ENCODE measurements at regions not wholly inside any gene's neighbourhood (a gene's known extent, or its start where the extent isn't known, plus 50 kb on each side); places are given as distances from the start of the nearest gene placed in this dataset.
A peak's percentile ranks its signal among the peaks of the same experiment; 100 is the strongest.

DNA sequence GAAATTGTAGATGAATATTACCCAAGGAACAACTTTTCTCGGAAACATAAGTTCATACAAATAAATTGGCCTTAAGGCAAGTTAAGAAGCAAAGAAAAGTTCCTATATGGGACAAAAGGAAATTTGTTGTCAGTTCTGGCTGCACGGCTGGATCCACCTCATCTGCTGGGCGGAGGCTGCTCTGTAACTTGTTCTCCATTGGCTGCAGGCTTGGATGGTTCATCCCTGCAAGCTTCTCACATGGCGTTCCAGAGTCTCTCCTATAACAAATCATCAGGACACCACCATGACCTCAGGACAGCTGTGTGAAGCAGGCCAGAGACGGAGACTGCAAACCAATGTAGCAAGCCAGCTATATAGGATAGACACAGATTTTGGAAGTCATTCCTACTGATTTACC lies 81.4 kb upstream of the DAB2 start:
- no peak for DNase-seq (ENCODE audit: low spot score)

DNA sequence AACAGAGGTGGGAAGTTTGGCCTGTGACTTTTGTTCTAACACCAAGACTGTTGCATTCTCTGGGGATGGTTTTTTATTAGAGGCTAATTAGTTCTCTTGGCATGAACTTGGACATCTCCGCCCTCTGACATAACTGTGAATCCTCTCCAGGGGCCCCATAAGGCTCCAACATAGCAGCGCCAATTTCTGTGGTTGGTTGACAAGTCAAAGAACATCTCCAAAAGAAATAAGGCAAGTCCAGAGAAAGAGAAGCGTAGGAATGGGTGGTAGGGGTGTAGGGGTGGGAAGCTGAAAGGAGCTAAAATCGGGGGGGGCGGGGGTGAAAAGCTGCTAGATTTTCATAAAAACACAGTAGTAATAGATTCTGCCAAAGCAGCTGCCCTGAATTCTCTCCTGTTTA lies 81.0 kb upstream of the DAB2 start:
- DNase-seq (ENCODE audit: low spot score), result no peak

DNA sequence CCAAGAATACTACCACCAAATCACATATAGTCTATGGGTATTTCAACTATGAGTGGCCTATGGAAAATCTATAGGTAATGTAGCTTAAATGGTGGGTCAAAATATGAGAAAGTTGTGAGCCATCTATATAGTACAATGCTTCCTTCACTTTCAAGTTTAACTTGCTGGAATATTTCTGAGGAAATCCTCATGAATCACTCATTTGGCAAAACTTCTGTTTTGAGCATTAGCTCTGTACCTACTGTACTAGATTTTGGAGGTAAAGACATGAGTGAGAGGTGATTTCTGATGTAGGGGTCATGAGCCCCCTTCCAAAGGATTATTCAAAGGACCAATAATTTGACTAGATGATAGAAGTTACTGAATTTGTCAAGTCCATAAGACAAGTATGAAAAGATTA lies 80.6 kb upstream of the DAB2 start:
- no peak for DNase-seq (ENCODE audit: low spot score)

DNA sequence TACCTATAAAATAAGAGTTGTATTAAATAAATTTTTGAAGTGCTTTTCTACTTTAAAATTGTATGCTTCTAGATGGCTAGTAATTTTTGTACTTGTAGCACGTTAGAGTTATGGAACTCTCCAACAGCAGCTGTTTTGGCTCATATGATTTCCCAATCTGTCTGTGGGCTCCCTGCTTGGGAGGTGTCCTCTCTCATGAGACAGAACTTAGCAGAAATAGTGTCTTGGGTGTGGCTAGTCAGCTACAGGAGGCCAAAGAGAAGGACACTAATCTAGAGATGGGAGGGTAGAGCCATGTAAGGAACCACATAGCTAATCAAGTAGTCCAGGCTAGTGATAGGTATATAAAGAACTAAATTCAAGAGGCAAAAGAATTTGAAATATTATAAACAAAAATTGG lies 78.4 kb upstream of the DAB2 start:
- peak; percentile 53 for DNase-seq (ENCODE audit: low spot score)

DNA sequence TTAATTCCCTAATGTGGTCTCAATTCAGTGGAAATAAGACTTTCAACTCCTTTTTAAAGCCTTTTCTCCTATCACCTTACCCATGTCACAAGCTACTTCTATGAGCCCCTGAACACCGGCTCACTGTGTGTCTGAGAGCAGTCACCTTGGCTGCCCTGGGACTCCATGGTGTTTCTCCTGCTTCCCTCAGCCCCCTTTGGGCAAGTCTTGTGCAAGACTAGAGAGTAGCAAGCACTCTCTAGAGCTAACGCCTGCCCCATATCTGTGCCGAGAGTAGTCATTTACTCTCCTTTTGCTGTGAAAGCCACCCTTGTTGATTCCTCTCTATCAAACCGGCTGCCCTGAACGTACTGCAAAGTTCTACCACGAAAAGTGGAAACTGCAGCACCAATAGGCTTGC lies 77.9 kb upstream of the DAB2 start:
- DNase-seq (ENCODE audit: low spot score), result no peak

DNA sequence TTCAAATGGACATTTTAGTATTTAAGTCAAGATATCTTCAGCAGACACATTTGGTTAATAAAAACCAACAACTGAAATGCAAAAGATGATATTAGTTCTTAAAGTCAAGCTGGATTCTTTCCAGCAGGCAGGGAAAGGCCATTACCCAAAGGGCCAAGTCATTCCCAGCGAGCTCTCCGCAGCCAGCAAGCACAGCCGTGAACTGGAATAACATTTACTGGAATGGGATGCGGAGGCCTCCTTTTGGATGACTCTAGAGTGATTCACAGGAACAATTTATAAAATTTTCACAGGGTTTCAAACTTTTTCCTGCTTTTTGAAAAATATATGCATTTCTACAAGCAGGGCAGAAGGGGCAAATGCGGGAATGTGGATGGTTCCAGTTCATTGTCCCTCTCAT lies 76.6 kb upstream of the DAB2 start:
- peak; percentile 63 for DNase-seq (ENCODE audit: low spot score)

DNA sequence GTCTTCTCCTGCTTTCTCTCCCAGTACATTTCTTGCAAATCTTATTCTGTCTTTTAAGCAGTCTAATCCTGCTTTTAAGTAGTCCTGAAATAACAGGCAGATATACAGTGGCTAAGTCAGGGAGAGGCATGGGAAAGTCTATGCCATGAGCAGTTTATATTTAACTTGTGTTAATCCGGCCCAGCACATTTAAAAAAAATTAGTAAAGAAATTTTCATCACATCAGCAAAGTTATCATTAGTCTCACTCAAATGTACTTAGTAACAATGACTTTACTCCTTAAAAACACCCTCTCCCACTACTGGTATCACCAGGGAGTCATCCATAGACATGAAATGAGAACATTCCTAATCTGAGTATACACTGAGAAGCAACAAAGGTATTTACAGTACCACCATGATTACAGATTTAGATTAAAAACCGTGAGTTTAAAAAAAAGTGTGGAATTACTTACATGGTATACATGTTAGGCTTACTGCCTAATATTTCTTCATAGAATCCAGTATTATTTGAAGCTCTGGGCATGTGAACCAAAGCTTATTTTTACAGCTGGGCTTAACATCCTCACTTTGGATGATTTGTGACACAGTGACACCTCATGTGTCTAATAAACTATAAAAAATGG lies 75.9 kb upstream of the DAB2 start:
- no peak for DNase-seq (ENCODE audit: low spot score)

DNA sequence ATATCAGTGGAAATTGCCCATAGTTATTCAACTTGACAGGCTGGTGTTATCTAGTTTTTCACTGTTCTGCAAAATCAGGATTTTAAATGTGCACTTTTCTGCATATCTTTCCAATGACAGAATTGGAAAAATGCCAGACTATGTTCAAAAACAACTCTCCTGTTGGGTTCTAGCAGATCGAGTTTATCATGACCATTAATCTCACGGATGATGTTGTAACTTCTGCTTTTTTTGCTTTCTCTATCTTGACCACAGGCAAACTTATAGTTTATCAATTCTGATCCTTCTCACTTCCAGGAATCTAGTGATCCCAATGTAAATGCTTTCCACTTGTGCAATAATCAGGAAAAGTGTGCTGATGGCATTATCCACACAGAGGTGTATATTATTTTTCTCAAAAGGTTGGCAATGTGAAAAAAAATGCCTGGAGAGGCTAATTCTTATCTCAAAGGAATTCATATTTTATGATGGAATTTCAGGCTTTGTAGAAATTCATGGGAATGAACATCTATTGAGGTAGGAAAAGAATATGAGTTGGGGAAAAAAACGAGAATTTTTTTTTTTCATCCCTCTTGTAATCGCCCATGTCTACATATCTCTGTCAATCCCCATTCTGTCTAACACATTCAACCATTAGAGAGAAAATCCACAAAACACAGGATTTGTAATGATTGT lies 73.6 kb upstream of the DAB2 start:
- no peak for DNase-seq (ENCODE audit: low spot score)

DNA sequence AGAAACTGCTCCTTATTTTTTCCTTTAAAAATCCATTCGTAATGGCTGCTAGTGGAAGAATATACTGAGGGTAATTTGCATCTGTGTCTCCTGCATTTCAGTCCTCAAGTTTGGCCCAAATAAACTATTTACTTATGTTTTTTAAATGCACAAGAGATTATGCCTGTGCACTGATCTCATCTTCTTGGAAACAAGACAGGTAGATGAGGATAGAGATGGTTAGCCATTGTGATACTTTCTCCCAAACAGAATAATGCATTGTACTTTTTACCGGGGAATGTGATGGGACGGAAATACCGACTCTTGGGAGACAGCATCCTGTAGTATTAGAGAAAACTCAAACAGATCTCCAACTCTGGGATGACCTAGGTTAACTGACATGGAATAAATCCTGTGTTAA lies 72.5 kb upstream of the DAB2 start:
- no peak for DNase-seq (ENCODE audit: low spot score)

DNA sequence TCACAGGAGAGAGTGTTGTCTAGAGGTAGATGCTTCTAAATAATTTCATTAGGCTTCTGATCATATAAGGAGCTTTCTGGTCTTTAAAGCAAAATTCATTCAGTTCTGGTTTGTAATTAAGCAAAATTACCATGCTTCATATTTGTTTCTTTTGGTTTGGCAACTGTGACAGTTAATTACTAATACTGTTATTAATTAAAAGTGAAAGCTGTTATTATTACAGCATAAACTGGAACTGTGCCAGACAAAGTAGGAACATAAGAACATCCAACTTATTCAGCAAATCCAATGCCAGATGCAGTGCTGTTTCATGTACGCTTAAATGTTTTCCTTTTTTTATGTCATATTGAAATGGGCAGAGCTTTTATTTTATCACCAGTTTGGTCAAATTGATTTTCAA lies 70.4 kb upstream of the DAB2 start:
- no peak for DNase-seq (ENCODE audit: low spot score)

DNA sequence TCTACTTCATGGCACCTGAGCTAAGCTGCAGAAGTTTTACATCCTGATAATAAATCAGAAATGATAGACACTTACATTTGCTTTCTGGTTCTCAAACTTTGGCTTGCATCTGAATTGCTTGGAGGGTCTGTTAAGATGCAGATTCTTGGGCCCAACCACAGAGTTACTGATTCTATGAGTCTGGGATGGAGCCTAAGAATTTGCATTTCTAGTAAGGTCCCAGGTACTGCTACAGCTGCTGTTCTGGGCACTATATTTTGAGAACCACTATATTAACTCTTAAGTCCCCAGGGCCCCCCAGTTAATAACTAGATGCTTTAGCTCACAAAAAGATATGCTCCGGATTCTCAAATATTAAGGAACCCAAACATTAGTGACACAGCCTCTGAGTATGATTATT lies 69.8 kb upstream of the DAB2 start:
- DNase-seq (ENCODE audit: low spot score), result no peak

DNA sequence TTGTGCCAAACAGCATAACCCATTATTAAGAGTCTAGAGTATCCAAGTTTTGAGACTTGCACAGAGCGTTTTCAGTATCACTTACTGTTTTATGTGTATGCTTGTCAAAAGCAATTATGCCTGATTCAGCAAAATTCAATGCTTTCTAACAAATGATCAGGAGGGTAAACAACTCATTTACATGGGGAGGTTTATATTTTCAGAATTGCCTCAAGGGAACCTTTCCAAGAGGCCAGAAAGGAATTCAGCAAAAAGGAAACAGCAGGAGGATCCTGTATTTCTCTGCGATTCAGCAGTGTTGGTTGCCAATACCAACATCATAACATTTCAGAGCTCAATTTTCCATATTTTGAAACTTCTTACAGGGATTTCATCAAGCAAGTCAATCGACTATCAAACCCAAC lies 69.3 kb upstream of the DAB2 start:
- peak; percentile 53 for DNase-seq (ENCODE audit: low spot score)

DNA sequence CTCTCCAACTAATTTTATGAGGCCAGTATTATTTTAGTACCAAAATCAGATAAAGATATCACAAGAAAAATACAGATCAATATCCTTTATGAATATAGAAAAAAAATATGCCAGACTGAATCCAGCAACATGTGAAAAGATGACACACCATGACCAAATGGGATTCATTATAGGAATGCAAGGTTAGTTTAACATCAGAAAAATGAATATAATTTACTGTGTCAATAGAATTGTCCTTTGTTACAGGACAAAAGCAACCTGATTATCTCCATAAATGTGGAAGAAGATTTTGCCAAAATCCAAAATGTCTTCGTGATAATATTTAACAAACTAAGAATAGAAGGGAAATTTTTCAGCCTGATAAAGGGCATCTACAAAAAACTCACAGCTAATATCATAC lies 66.4 kb upstream of the DAB2 start:
- no peak for DNase-seq (ENCODE audit: low spot score)

DNA sequence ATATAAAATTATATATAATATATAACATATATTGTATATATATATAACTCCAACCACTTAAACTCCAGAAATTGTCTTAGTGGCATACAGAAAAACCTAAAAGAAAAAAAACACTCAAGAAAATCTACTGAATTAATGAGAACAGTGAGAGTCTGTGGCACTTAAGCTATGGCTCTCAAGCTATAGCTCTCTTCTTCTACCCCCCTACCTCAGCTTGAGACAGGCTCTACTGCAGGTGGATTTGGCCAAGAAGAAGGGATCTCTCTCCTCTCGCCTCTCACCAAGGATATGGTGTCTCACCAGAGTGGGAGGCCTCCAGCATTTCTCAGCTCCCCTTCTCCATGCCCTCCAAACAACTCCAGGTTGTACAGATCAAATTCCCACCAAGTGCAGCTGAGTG lies 64.5 kb upstream of the DAB2 start:
- no peak for DNase-seq (ENCODE audit: low spot score)

DNA sequence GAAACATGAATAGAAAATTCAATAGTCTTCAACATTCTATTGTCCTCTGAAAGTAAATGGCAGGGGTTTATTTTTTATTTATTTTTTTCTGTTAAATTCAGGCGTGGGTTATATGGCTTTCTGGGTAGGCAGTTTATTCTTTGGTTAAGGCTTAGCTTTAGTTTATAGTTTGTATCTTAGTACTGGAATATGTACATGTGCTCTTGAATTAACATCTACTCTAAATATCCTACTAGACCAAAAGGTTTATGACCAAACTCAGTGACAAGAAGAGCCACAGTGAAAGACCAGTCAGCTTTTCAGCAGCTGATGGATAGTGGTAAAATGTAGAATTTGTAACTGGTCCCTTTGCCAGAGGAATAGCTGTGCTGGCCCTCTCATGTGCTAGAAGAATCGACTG lies 62.0 kb upstream of the DAB2 start:
- no peak for DNase-seq (ENCODE audit: low spot score)

DNA sequence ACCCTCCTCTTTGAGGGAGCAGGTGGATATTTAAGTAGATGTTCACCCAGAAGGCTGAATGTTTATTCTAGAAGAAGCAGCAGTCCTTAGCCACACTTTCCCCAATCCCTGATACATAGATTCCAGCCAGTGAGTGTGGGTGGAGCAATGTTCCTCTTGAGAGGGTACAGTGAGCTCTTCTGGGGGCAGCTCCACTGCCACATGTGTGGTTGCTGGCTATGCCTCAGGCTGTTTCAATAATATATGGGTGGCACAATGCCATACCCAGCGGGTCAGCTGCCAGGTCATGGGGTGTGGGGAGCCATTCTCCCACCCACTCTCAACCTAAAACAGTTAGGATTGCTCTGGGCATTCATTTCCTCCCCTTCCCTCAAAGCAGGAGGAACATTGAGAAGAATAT lies 61.6 kb upstream of the DAB2 start:
- DNase-seq (ENCODE audit: low spot score), result no peak

DNA sequence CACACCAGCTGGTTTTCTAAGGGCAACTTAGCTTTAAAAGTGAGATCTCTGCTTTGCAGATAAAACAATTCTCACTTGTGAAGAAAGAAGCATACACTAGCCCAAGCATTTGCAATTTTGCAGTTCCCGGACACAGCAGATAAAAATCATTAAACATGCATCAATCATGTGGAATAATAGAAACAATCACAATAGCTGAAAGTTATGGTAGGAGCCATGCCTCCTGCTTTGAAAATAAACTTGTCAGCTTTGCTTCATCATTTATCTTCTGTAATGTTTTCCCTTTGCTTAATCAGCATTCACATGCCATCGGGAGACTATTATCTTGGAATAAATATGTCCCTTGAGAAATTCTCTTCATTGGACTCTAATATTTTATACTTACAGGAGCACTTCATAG lies 60.3 kb upstream of the DAB2 start:
- no peak for DNase-seq (ENCODE audit: low spot score)

DNA sequence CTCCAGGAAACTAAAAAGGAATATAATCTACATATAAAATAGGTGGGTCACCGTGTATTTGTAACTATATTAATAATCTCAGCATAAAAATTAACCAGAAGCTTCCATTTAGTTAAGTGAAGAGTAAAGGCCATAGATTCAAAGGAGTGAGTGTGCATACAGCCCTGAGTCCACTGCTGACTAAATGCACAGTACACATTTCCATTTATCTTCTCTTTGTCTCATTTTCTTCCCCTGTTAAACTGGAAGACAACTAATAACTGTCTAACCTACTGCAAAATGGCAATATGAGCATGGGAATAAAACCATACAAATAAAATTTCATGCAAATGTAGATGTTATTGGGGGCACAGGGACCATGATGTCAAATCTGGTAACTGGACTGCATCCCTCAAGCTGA lies 59.9 kb upstream of the DAB2 start:
- DNase-seq (ENCODE audit: low spot score), result no peak

DNA sequence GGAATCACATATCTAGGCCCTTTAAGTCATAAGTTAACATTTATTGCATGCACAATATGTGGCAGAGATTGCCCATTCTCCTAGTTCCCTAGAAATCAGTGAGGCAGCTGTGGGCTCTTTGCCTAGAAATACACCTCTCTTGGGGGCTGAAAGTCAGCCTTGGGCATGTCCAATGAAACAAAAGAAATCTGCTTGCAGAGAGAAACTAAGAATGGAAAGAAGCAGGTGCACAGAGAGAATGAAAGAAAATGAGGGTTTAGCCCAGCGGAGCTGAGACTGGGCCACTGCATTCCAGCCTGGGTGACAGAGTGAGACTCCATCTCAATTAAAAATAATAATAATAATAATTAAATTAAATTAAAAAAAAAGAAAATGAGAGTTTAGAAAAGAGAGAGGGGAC lies 57.3 kb upstream of the DAB2 start:
- DNase-seq (ENCODE audit: low spot score), result no peak

DNA sequence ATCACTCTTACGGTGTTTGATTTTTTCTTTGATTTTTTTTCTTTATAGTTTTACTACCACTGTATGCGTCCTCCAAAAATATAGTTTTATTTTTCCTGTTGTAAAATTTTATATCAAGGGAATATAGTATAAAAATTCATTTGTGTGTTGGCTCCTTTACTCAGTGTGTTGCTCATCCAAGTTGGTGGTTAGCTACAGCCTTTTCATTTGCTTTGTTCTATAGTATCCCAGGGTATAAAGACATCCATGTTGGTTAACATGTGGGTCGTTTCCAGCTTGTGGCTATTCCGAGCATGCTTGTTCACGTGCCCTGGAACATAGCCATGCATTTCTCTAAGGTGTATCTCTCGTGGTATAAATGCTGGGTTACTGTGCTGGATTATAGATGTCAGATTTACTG lies 54.8 kb upstream of the DAB2 start:
- no peak for DNase-seq (ENCODE audit: low spot score)

DNA sequence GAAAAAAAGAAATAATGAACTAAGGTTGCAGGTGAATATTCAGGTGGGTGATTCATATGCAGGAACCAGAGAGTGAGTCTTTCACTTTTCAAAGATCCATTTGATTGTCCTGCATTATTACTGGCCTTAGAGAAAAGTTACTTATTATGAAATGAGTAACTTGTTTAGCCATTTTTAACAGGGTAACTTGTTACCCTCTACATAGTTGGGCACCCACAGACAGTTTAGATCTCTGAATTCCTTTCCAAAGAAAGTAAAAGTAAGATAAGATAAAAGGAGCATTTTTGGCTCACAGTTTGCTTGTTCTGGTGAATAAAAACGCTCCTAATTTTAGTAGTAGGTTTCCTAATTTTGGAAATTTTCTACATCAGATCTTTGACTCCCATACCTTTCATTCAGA lies 54.1 kb upstream of the DAB2 start:
- no peak for DNase-seq (ENCODE audit: low spot score)

DNA sequence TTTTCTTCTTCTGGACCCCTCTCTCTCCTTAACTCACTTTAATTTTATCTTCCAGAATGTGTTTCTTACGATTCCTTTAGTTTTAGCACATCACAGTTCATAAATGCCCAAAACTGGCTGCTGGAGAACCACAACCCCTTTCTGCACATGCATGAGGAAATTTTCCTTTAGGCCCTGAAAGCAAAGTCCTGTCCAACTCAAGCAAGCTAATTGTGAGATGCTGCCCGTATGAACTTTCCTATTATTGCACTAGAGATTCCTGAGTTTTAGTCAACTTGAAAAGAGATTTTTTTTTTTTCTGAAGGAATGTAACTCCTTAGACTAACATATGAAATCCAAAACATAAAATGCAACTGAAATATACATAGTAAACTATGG lies 52.1 kb upstream of the DAB2 start:
- peak; percentile 26 for DNase-seq (ENCODE audit: low spot score)

DNA sequence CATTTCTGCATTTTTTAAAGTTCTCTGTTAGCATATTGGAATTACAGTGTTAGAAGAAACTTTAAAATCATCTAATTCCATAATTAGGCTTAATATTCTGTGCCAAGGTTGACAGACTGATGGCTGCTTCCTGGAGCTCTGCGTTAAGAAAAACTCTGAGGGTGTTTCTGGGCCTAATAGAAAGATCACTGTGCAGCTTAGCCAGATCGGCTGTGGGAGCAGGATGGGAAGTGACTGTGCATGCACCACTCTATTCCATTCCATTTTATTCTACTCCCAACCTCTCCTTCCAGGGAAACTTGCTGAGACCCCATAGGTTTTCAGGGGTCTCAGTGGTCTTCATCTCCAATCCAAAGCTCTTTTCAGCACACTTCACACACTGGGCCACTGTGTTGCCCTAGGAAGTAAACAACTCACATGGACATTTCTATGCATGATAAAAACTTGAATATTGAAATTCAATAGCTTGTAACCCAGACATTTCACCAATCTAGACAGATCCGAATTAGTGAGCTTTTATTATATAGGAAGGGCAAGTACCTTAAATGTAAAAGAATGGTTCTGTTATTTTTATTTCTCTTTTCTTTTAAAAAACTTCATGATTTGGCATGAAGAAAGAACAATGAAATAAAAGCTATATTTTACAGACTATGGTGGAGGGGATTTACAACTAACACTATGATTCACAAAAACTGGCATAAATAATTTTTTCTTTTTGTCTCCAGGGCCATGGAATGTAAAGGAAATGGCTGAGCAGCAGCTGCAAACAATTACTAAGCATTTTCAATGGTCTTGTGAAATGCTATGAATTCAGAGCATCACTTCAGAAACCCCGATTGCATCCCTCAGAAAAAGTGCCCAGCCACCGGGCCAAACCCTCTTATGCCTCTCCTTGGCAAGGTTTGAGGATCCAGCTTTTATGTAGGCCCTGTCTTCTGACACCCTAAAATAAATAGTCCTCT lies 51.4 kb upstream of the DAB2 start:
- DNase-seq (ENCODE audit: low spot score), result peak; percentile 75

Data from AG08395 (cell line).